Body of pancreas (tissue), 4 donors: ENCODE measurements at regions not wholly inside any gene's neighbourhood (a gene's known extent, or its start where the extent isn't known, plus 50 kb on each side); places are given as distances from the start of the nearest gene placed in this dataset.

ENCODE experiments used
- POLR2A ChIP-seq, 3 donors: fragments of 450-650 bp; IDR thresholded peaks; one replicate each; pipeline ENCODE4 v1.6.1; 2016; ENCODE audit warnings: antibody characterized with exemption in 3 of 3, mild to moderate bottlenecking in 2 of 3
- TF ChIP-seq, protein P1 (sequence below), 7 experiments: fragments of 450-650 bp in 4 of 7; fragments of 200-600 bp in 3 of 7; sonication (generic) in 3 of 7; IDR thresholded peaks; one replicate each; pipeline ENCODE4 v1.5.1; 2016 to 2019; ENCODE audit warnings: antibody characterized with exemption in 7 of 7

DNA sequence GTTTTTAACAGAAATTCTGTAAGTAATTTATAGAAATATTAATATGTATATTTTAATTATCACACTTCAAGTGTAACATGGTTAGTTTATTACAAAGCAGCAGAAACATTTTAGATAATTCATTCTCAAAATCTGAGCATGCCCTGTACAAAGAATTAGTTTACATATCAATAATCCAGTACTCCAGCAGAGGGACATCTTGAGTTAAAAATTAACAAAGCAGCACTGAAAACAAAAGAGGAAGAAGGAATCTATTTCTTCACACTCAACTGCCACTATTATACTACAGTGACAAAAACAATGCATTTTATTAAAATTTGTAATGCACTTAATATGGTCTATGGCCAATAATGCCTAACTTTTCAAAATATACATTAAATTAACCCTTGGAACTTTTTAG lies 179.1 kb upstream of the KLHL4 start:
- TF ChIP-seq, protein P1, sequence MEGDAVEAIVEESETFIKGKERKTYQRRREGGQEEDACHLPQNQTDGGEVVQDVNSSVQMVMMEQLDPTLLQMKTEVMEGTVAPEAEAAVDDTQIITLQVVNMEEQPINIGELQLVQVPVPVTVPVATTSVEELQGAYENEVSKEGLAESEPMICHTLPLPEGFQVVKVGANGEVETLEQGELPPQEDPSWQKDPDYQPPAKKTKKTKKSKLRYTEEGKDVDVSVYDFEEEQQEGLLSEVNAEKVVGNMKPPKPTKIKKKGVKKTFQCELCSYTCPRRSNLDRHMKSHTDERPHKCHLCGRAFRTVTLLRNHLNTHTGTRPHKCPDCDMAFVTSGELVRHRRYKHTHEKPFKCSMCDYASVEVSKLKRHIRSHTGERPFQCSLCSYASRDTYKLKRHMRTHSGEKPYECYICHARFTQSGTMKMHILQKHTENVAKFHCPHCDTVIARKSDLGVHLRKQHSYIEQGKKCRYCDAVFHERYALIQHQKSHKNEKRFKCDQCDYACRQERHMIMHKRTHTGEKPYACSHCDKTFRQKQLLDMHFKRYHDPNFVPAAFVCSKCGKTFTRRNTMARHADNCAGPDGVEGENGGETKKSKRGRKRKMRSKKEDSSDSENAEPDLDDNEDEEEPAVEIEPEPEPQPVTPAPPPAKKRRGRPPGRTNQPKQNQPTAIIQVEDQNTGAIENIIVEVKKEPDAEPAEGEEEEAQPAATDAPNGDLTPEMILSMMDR (IDR thresholded peaks at IDR 0.05), result peak in 5 of 7 experiments; percentile 8 to 49 (median 33)
- TF ChIP-seq POLR2A (IDR thresholded peaks at IDR 0.05), result no peak
